ENCODE measurements at regions not wholly inside any gene's neighbourhood (a gene's known extent, or its start where the extent isn't known, plus 50 kb on each side); places are given as distances from the start of the nearest gene placed in this dataset.

GRCh38 chr7:155961241-155962190 is 149.3 kb upstream of the SHH start:
- H3K4me1 ChIP-seq (ENCODE audit: insufficient read depth, low read length) = no peaks in the 10 kb centered on the region
- WGBS = 85% methylated on average over 25 of the region's 25 CpGs
- H3K4me3 ChIP-seq (ENCODE audit: low read length) = no peak overlapping the region
- no peaks in the 10 kb centered on the region for H3K9me3 ChIP-seq (ENCODE audit: insufficient read depth, low read depth, low read length)
- no peaks in the 10 kb centered on the region for H3K36me3 ChIP-seq (ENCODE audit: insufficient read depth, low read length)
- no peaks in the 10 kb centered on the region for H3K27me3 ChIP-seq (ENCODE audit: insufficient read depth, low read length)
- H3K9ac ChIP-seq (ENCODE audit: low read depth, low read length) = no peak overlapping the region
- H3K27ac ChIP-seq (ENCODE audit: low read depth, low read length) = no peak overlapping the region

GRCh38 chr7:155959894-155960293 is 147.6 kb upstream of the SHH start:
- WGBS = 73% methylated on average over 13 of the region's 13 CpGs
- H3K4me3 ChIP-seq (ENCODE audit: low read length) = no peak overlapping the region
- no peak overlapping the region for H3K27ac ChIP-seq (ENCODE audit: low read depth, low read length)
- H3K9ac ChIP-seq (ENCODE audit: low read depth, low read length) = no peak overlapping the region
- no peaks in the 10 kb centered on the region for H3K9me3 ChIP-seq (ENCODE audit: insufficient read depth, low read depth, low read length)
- no peaks in the 10 kb centered on the region for H3K27me3 ChIP-seq (ENCODE audit: insufficient read depth, low read length)
- H3K4me1 ChIP-seq (ENCODE audit: insufficient read depth, low read length) = no peaks in the 10 kb centered on the region
- no peaks in the 10 kb centered on the region for H3K36me3 ChIP-seq (ENCODE audit: insufficient read depth, low read length)

- H3K4me3 ChIP-seq (ENCODE audit: low read length) = no peak overlapping the region
- H3K4me1 ChIP-seq (ENCODE audit: insufficient read depth, low read length) = no peaks in the 10 kb centered on the region
- H3K9me3 ChIP-seq (ENCODE audit: insufficient read depth, low read depth, low read length) = no peaks in the 10 kb centered on the region
- H3K9ac ChIP-seq (ENCODE audit: low read depth, low read length) = no peak overlapping the region
- H3K27me3 ChIP-seq (ENCODE audit: insufficient read depth, low read length) = no peaks in the 10 kb centered on the region
- H3K27ac ChIP-seq (ENCODE audit: low read depth, low read length) = no peak overlapping the region
- no peaks in the 10 kb centered on the region for H3K36me3 ChIP-seq (ENCODE audit: insufficient read depth, low read length)
- WGBS = 88% methylated on average over 12 of the region's 12 CpGs
Measured at GRCh38 chr7:155956977-155957376, 144.7 kb upstream of the SHH start.

DNA sequence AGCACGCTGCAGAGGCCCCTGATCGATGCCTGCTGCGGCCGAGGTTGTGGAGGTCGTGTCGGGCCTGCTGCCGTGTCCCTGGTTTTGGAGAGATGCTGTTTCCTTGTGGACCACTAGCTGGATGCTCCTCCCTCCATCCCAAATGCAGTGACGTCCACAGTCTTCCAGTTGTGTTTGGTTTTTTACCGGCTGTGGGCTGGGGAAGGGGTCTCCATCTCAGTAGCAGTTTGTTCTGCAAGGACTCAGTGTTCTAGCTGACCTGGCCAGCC is 143.0 kb upstream of the SHH start:
- Histone ChIP-seq H3K4me3 (ENCODE audit: low read length) (no peak overlapping the region), H3K27me3 (ENCODE audit: insufficient read depth, low read length) (no peaks in the 10 kb centered on the region), H3K9ac (ENCODE audit: low read depth, low read length) (no peak overlapping the region), H3K36me3 (ENCODE audit: insufficient read depth, low read length) (no peaks in the 10 kb centered on the region), H3K27ac (ENCODE audit: low read depth, low read length) (no peak overlapping the region), H3K9me3 (ENCODE audit: insufficient read depth, low read depth, low read length) (no peaks in the 10 kb centered on the region), H3K4me1 (ENCODE audit: insufficient read depth, low read length) (no peaks in the 10 kb centered on the region)
- WGBS = 95% methylated on average over 9 of the region's 9 CpGs

GRCh38 chr7:155954550-155955366 is 142.5 kb upstream of the SHH start:
- Histone ChIP-seq H3K4me3 (ENCODE audit: low read length) (no peak overlapping the region), H3K4me1 (ENCODE audit: insufficient read depth, low read length) (no peaks in the 10 kb centered on the region), H3K27me3 (ENCODE audit: insufficient read depth, low read length) (no peaks in the 10 kb centered on the region), H3K9ac (ENCODE audit: low read depth, low read length) (no peak overlapping the region), H3K27ac (ENCODE audit: low read depth, low read length) (no peak overlapping the region), H3K36me3 (ENCODE audit: insufficient read depth, low read length) (no peaks in the 10 kb centered on the region), H3K9me3 (ENCODE audit: insufficient read depth, low read depth, low read length) (no peaks in the 10 kb centered on the region)
- 94% methylated on average over 22 of the region's 22 CpGs for WGBS

- H3K9ac ChIP-seq (ENCODE audit: low read depth, low read length) = no peak overlapping the region
- no peaks in the 10 kb centered on the region for H3K4me1 ChIP-seq (ENCODE audit: insufficient read depth, low read length)
- no peak overlapping the region for H3K27ac ChIP-seq (ENCODE audit: low read depth, low read length)
- H3K4me3 ChIP-seq (ENCODE audit: low read length) = no peak overlapping the region
- no peaks in the 10 kb centered on the region for H3K27me3 ChIP-seq (ENCODE audit: insufficient read depth, low read length)
- 89% methylated on average over 19 of the region's 19 CpGs for WGBS
- H3K36me3 ChIP-seq (ENCODE audit: insufficient read depth, low read length) = no peaks in the 10 kb centered on the region
- no peaks in the 10 kb centered on the region for H3K9me3 ChIP-seq (ENCODE audit: insufficient read depth, low read depth, low read length)
Measured at GRCh38 chr7:155953781-155954549, 141.7 kb upstream of the SHH start.

GRCh38 chr7:155953501-155953778 is 141.2 kb upstream of the SHH start:
- Histone ChIP-seq H3K27me3 (ENCODE audit: insufficient read depth, low read length) (no peaks in the 10 kb centered on the region), H3K9ac (ENCODE audit: low read depth, low read length) (no peak overlapping the region), H3K27ac (ENCODE audit: low read depth, low read length) (no peak overlapping the region), H3K9me3 (ENCODE audit: insufficient read depth, low read depth, low read length) (no peaks in the 10 kb centered on the region), H3K4me3 (ENCODE audit: low read length) (no peak overlapping the region), H3K4me1 (ENCODE audit: insufficient read depth, low read length) (no peaks in the 10 kb centered on the region), H3K36me3 (ENCODE audit: insufficient read depth, low read length) (no peaks in the 10 kb centered on the region)
- 96% methylated on average over 5 of the region's 5 CpGs for WGBS

DNA sequence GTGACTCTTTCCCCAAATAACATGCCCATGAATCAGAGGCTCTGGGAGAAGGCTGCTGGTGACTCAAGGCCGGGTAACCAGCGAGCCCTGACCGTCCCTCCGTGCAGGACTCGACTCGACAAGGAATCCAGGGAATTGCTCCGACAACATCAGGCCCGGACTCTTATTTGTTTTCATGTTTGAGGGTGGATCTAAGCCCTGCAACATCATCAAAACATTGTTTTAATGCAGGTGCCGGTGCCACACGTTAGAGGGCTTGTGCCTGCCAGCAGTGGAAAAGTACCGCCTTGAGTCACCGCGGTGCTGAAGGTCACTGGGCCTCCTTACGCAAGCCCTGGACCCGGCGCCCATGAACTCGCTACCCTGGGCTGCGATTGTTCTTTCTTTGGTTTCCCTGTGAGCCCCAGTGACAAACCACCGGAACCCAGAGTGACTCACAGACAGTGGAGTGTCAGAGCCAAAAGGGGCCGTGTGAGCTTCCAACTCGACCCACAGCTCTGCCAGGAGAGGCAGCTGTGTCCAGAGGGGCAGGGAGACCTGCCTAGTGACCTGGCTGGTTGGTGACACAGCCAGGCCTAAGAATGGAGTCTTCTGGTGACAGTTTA is 139.4 kb upstream of the SHH start:
- Histone ChIP-seq H3K4me1 (ENCODE audit: insufficient read depth, low read length) (no peaks in the 10 kb centered on the region), H3K4me3 (ENCODE audit: low read length) (no peak overlapping the region), H3K9ac (ENCODE audit: low read depth, low read length) (no peak overlapping the region), H3K27me3 (ENCODE audit: insufficient read depth, low read length) (no peaks in the 10 kb centered on the region), H3K9me3 (ENCODE audit: insufficient read depth, low read depth, low read length) (no peaks in the 10 kb centered on the region), H3K27ac (ENCODE audit: low read depth, low read length) (no peak overlapping the region), H3K36me3 (ENCODE audit: insufficient read depth, low read length) (no peaks in the 10 kb centered on the region)
- 82% methylated on average over 21 of the region's 21 CpGs for WGBS

- no peak overlapping the region for H3K27ac ChIP-seq (ENCODE audit: low read depth, low read length)
- H3K36me3 ChIP-seq (ENCODE audit: insufficient read depth, low read length) = no peaks in the 10 kb centered on the region
- H3K27me3 ChIP-seq (ENCODE audit: insufficient read depth, low read length) = no peaks in the 10 kb centered on the region
- H3K9ac ChIP-seq (ENCODE audit: low read depth, low read length) = no peak overlapping the region
- no peaks in the 10 kb centered on the region for H3K4me1 ChIP-seq (ENCODE audit: insufficient read depth, low read length)
- no peaks in the 10 kb centered on the region for H3K9me3 ChIP-seq (ENCODE audit: insufficient read depth, low read depth, low read length)
- WGBS = 93% methylated on average over 14 of the region's 14 CpGs
- H3K4me3 ChIP-seq (ENCODE audit: low read length) = no peak overlapping the region
Measured at GRCh38 chr7:155950898-155951553, 138.8 kb upstream of the SHH start.

DNA sequence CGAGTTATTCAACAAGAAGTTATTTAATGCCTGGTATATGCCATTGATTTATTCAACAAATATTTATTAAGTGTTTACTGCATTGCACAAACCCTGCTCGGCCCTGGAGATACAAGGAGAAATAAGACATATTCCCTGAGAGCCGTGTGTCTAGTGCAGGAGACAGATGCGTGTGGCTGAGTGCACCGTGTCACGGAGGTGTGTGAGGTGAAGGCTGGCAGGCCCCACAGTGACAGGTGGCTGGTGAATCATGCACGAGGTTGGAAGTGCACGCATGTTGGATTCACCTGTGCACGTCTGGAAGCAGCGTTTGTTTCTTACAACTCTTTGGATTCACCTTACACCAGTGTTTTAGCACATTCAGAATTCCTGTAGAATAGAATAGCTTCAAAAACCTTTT is 136.6 kb upstream of the SHH start:
- WGBS = 91% methylated on average over 10 of the region's 10 CpGs
- H3K9me3 ChIP-seq (ENCODE audit: insufficient read depth, low read depth, low read length) = no peaks in the 10 kb centered on the region; the same call in 1 of the 2 replicates
- no peaks in the 10 kb centered on the region for H3K36me3 ChIP-seq (ENCODE audit: insufficient read depth, low read length)
- H3K4me1 ChIP-seq (ENCODE audit: insufficient read depth, low read length) = no peaks in the 10 kb centered on the region
- no peak overlapping the region for H3K4me3 ChIP-seq (ENCODE audit: low read length)
- H3K27me3 ChIP-seq (ENCODE audit: insufficient read depth, low read length) = no peaks in the 10 kb centered on the region
- no peak overlapping the region for H3K27ac ChIP-seq (ENCODE audit: low read depth, low read length)
- no peak overlapping the region for H3K9ac ChIP-seq (ENCODE audit: low read depth, low read length)

Measured in HUES64 (cell line).